ENCODE measurements at regions not wholly inside any gene's neighbourhood (a gene's known extent, or its start where the extent isn't known, plus 50 kb on each side); places are given as distances from the start of the nearest gene placed in this dataset.

GRCh38 chr9:71515626-71516025, 252.7 kb downstream of the CEMIP2 start:
- H3K36me3 ChIP-seq (ENCODE audit: control insufficient read depth in 2 of 2, extremely low read depth in 1 of 2, insufficient read depth in 2 of 2, low read length in 2 of 2) = no peaks in the 10 kb centered on the region
- DNase-seq (ENCODE audit: low read depth, low spot score) (no peak), FAIRE-seq (no peak)
- CTCF ChIA-PET = interaction anchor here (1.6 kb wide), 1 partner anchor 28 kb away, joined by 4 read pairs; no protein-coding TSS in a partner anchor
- BruUV-seq (replicated peaks) = no TSS peak
- POLR2A ChIA-PET = no interaction called here
- H3K9me1 ChIP-seq (replicated peaks; ENCODE audit: control insufficient read depth, extremely low read depth, insufficient read depth, low read length) = no peaks in the 10 kb centered on the region
- no peak overlapping the region for H3K9ac ChIP-seq (replicated peaks; ENCODE audit: extremely low read depth, insufficient read depth, low read length)
- TF ChIP-seq EZH2 (IDR thresholded peaks at IDR 0.05; ENCODE audit: borderline replicate concordance, low read depth, low read length, severe bottlenecking) (no peak), POLR2AphosphoS5 (IDR thresholded peaks at IDR 0.05; ENCODE audit: insufficient read depth, low read depth, low read length) (no peak), POLR2A (IDR thresholded peaks at IDR 0.05; ENCODE audit: low read depth, low read length) (no peak), JUN (IDR thresholded peaks at IDR 0.05; ENCODE audit: borderline replicate concordance, insufficient read depth, insufficient read length, low read depth) (no peak), MYC (IDR thresholded peaks at IDR 0.05; ENCODE audit: low read depth, low read length) (no peak), GATA2 (IDR thresholded peaks at IDR 0.05; ENCODE audit: insufficient read depth, insufficient read length, low read depth, low read length) (no peak), MAX (IDR thresholded peaks at IDR 0.05; ENCODE audit: insufficient read depth, insufficient read length) (no peak), CTCF (IDR thresholded peaks at IDR 0.05; ENCODE audit: extremely low read depth in 1 of 2, insufficient read depth in 1 of 2, low read depth in 1 of 2, low read length in 2 of 2) (no peak), FOS (IDR thresholded peaks at IDR 0.05; ENCODE audit: borderline replicate concordance, insufficient read depth, low read length) (no peak)
- no peaks in the 10 kb centered on the region for H3K27me3 ChIP-seq (ENCODE audit: control insufficient read depth in 2 of 2, insufficient read depth in 2 of 2, low read length in 2 of 2)
- H2AFZ ChIP-seq (ENCODE audit: low read depth, low read length) = no peak overlapping the region
- no peaks in the 10 kb centered on the region for H4K20me1 ChIP-seq (replicated peaks; ENCODE audit: control insufficient read depth, extremely low read depth, insufficient read depth, low read length)
- H3K4me2 ChIP-seq (ENCODE audit: insufficient read depth, low read length) = no peak overlapping the region
- dilution Hi-C loops (cut with MboI; ENCODE audit: extremely low pct_ligation_motif_present, low sequenced_read_pairs) = no loop called here
- intact Hi-C loops (cut with micrococcal nuclease) = no loop called here
- no peak overlapping the region for H3K4me3 ChIP-seq (replicated peaks in 1 of 3; ENCODE audit: insufficient read depth in 1 of 3, low read depth in 1 of 3, low read length in 3 of 3)
- H3K79me2 ChIP-seq (ENCODE audit: control insufficient read depth, insufficient read depth, low read length) = no peaks in the 10 kb centered on the region
- H3K27ac ChIP-seq (ENCODE audit: insufficient read depth, low read depth, low read length) = no peak overlapping the region
- no peaks in the 10 kb centered on the region for H3K9me3 ChIP-seq (replicated peaks; ENCODE audit: control insufficient read depth, insufficient read depth, low read length)
- no peaks in the 10 kb centered on the region for H3K4me1 ChIP-seq (ENCODE audit: control insufficient read depth, extremely low read depth, insufficient read depth, low read length)

All from endothelial cell of umbilical vein (primary cell).